ENCODE measurements at regions not wholly inside any gene's neighbourhood (a gene's known extent, or its start where the extent isn't known, plus 50 kb on each side); places are given as distances from the start of the nearest gene placed in this dataset.
"Not testable (repeated sequence)": the region's sequence is repeated elsewhere in the genome, so short reads cannot be mapped to it uniquely, and the experiment has no call there.

DNA sequence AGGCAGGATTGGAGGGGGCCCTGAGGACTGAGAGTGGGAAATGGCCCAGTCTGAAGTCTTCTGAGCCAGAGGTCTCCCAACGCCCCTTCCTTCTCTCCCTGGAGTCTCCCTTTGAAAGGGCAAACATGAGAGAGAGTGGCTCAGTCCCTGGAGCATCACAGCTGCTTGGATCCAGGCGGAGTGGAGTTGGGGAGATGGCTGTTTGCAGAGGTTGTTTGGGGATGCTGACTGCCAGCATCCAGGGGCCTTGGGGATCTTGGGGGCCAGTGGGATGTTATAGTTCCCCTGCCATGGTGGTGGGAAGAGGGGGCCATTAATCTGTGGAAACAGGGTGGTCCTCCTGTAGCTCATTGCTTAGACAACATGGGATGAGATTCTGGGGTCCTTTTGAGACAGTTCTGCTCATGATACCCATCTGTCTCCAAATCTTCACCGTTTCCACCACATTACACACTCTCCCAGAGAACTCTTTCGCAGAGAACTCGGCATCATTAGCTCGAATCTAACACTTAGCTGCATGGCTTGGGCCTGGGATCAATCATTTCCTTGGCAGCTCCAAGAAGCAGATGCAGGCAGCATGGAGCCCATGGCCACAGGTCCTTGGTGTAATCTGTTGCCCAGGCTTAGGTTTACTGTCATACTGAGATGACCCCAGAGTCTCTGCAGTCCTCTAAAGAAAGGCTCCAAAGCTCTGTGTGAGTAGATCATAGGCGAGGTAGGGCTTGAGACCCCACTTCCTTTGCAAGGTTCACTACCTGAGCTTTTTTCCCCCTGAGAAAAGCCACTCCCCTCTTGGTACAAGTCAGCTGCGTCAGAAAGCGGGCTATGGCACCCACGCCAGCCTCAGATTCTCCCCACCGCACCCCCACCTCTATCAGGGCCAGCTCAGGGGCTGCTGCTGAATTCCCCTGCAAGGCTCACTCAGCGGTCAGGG, 54.4 kb upstream of the SH3PXD2B start:
- H3K4me3 ChIP-seq (replicated peaks; ENCODE audit: low read depth, low read length) = no peak overlapping the region
- TF ChIP-seq, protein P1, sequence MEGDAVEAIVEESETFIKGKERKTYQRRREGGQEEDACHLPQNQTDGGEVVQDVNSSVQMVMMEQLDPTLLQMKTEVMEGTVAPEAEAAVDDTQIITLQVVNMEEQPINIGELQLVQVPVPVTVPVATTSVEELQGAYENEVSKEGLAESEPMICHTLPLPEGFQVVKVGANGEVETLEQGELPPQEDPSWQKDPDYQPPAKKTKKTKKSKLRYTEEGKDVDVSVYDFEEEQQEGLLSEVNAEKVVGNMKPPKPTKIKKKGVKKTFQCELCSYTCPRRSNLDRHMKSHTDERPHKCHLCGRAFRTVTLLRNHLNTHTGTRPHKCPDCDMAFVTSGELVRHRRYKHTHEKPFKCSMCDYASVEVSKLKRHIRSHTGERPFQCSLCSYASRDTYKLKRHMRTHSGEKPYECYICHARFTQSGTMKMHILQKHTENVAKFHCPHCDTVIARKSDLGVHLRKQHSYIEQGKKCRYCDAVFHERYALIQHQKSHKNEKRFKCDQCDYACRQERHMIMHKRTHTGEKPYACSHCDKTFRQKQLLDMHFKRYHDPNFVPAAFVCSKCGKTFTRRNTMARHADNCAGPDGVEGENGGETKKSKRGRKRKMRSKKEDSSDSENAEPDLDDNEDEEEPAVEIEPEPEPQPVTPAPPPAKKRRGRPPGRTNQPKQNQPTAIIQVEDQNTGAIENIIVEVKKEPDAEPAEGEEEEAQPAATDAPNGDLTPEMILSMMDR (IDR thresholded peaks at IDR 0.05; ENCODE audit: low read depth, low read length, missing control alignments) = no peak
- no peak for DNase-seq (ENCODE audit: extremely low read depth, low read depth)

DNA sequence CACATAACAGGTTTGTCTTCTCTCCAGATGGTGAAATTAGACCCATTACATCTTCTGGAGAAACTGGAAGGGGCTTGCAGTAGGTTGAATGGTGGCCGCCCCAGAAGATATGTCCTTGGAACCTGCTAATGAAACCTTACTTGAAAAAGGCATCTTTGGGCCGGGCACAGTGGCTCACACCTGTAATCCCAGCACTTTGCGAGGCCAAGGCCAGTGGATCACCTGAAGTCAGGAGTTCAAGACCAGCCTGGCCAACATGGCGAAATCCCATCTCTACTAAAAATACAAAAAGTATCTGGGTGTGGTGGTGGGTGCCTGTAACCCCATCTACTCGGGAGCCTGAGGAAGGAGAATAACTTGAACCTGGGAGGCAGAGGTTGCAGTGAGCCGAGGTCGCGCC, 53.2 kb upstream of the SH3PXD2B start:
- H3K4me3 ChIP-seq (replicated peaks; ENCODE audit: low read depth, low read length); DNase-seq (ENCODE audit: extremely low read depth, low read depth): not testable (repeated sequence)

DNA sequence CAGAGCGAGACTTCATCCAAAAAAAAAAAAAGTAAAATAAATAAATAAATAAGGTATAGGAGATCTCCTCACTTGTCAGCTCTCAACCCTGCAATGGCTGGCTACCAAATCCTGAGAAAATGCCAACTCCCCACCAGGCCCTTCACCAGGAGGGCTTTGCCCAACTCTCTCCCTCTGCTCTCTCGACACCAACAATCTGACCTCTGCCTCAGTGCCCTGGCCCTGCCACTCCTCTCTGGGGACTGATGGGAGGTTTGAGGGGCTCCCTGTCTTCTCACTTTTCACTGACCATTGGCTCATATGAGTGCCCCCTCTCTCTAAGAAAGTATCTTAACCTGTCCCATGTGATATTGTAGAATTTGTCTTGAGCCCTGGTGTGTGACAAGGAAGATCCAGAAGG, 52.6 kb upstream of the SH3PXD2B start:
- no peak overlapping the region for H3K4me3 ChIP-seq (replicated peaks; ENCODE audit: low read depth, low read length)
- DNase-seq (ENCODE audit: extremely low read depth, low read depth) = no peak
- TF ChIP-seq, protein P1 (IDR thresholded peaks at IDR 0.05; ENCODE audit: low read depth, low read length, missing control alignments) = no peak

DNA sequence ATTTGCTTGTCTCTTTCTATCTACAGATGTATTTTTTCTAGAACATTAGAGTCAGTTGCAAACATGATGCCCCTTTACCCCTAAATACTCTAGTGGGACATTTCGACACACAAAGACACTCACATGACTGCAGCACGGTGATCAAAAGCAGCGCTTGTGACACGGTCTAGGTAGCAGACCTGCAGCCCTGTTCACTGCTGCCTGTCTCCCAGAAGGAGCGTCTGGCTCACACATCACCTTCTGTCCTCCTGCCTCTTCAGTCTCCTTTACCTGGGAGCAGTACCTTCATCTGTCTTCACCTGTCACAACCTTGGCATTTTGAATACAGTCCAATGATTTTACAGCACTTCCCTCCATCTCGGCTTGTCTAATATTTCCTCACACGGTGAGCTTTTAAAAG, 51.9 kb upstream of the SH3PXD2B start:
- DNase-seq (ENCODE audit: extremely low read depth, low read depth) = no peak
- H3K4me3 ChIP-seq (replicated peaks; ENCODE audit: low read depth, low read length) = no peak overlapping the region
- TF ChIP-seq, protein P1 (IDR thresholded peaks at IDR 0.05; ENCODE audit: low read depth, low read length, missing control alignments) = no peak

DNA sequence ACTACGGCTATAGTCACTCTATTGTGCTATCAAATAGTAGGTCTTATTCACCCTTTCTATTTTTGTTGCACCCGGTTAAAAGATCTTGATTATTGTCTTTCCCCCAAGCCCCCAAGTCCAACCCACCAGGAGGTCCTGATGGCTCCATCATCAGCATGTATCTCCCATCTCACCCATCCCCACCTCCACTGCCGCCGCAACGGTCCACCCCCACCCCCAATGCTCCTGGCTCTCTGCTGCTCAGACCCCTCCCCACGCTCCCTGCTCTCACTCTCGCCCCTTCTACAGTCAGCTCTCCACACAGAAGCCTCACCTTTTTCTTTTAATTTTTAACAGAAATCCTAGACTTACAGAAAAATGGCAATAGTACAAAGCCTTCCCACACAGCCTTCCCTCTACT, 51.5 kb upstream of the SH3PXD2B start:
- TF ChIP-seq, protein P1 (IDR thresholded peaks at IDR 0.05; ENCODE audit: low read depth, low read length, missing control alignments) = no peak
- DNase-seq (ENCODE audit: extremely low read depth, low read depth) = no peak
- no peak overlapping the region for H3K4me3 ChIP-seq (replicated peaks; ENCODE audit: low read depth, low read length)

DNA sequence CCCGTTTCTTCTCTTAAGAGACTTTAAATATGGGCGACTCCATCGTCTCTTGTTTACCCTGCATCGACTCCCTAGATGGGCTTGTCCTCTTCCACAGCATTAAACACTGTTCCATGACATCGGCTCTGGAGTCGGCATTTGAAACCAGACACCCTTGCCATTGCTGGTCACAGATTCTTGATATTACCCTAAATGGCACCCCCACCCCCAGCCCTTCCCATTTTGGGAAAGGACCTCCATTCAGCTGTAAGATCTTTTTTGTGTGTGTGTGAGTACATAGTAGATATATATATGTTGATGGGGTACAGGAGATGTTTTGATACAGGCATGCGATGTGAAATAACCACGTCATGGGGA, 51.1 kb upstream of the SH3PXD2B start:
- TF ChIP-seq, protein P1 (IDR thresholded peaks at IDR 0.05; ENCODE audit: low read depth, low read length, missing control alignments) = no peak
- H3K4me3 ChIP-seq (replicated peaks; ENCODE audit: low read depth, low read length) = no peak overlapping the region
- DNase-seq (ENCODE audit: extremely low read depth, low read depth) = no peak

DNA sequence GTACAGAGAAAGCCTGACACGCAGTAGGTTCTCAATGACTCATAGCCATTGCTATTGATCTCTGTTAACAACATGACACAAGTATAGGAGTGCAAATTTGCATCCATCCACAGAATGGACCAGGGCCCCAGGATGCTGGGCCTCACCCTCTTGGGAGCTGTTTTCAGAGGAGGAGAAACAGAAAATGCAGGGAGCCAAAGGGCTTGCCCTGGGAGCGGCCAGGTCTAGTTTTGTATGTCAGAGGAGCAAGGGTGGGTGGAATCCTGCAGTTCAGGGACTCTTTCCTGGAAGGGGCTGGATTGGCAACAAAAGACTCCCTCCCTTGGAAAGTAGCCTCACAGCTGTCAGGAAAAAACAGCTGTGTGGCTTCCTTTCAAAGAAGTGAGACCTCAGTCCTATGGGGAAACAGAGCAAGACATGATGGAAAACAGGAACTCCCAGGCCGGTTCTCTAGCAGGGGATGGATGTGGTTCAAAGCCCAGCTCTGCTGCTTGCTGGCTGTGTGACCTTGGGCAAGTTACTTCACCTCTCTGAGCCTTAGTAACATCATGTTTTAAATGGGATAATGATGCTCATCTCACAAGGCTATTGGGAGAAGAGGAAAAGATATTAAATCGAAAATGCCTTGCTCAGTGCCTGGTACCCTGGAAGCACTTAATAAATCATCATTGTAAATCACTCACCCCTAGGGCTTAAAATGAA, 50.5 kb upstream of the SH3PXD2B start:
- H3K4me3 ChIP-seq (replicated peaks; ENCODE audit: low read depth, low read length) = no peak overlapping the region
- TF ChIP-seq, protein P1 (IDR thresholded peaks at IDR 0.05; ENCODE audit: low read depth, low read length, missing control alignments) = no peak
- DNase-seq (ENCODE audit: extremely low read depth, low read depth) = no peak

Data from HFF-Myc (cell line).